Mesothelial cell of epicardium (in vitro differentiated cells): ENCODE measurements at regions not wholly inside any gene's neighbourhood (a gene's known extent, or its start where the extent isn't known, plus 50 kb on each side); places are given as distances from the start of the nearest gene placed in this dataset.

ENCODE experiments used
- DNase-seq, 2 experiments: peaks; one replicate each; pipeline ENCODE4 v3.0.0; 2021; ENCODE audit warnings: low spot score in 2 of 2; ENCODE audit not compliant: unreplicated experiment in 2 of 2
- H3K27ac Mint-ChIP-seq: 2 replicates; pipeline ENCODE4 v1.8.0; 2021; ENCODE audit warnings: mixed read lengths
- H3K27me3 Mint-ChIP-seq: 2 replicates; pipeline ENCODE4 v1.8.0; 2021; ENCODE audit warnings: low read depth, mixed read lengths
- H3K36me3 Mint-ChIP-seq: 2 replicates; pipeline ENCODE4 v1.8.0; 2021; ENCODE audit warnings: mixed read lengths
- H3K4me1 Mint-ChIP-seq: 2 replicates; pipeline ENCODE4 v1.8.0; 2021; ENCODE audit warnings: mixed read lengths
- H3K4me3 Mint-ChIP-seq: 2 replicates; pipeline ENCODE4 v1.8.0; 2021; ENCODE audit warnings: mild to moderate bottlenecking, moderate library complexity, mixed read lengths
- H3K9me3 Mint-ChIP-seq: 2 replicates; pipeline ENCODE4 v1.8.0; 2021; ENCODE audit warnings: mixed read lengths
- TF ChIP-seq, protein P1 (sequence below): fragments of 200-600 bp; sonication (generic); IDR thresholded peaks from one replicate; pipeline ENCODE4 v1.5.0; 2021; ENCODE audit warnings: antibody characterized with exemption; ENCODE audit not compliant: unreplicated experiment

GRCh38 chr9:12961276-12961809, 186.5 kb downstream of the LURAP1L start:
- no peak overlapping the region for H3K4me3 Mint-ChIP-seq
- peaks cover 13% of the 10 kb centered on the region for H3K4me1 Mint-ChIP-seq
- no peak for DNase-seq
- TF ChIP-seq, protein P1, sequence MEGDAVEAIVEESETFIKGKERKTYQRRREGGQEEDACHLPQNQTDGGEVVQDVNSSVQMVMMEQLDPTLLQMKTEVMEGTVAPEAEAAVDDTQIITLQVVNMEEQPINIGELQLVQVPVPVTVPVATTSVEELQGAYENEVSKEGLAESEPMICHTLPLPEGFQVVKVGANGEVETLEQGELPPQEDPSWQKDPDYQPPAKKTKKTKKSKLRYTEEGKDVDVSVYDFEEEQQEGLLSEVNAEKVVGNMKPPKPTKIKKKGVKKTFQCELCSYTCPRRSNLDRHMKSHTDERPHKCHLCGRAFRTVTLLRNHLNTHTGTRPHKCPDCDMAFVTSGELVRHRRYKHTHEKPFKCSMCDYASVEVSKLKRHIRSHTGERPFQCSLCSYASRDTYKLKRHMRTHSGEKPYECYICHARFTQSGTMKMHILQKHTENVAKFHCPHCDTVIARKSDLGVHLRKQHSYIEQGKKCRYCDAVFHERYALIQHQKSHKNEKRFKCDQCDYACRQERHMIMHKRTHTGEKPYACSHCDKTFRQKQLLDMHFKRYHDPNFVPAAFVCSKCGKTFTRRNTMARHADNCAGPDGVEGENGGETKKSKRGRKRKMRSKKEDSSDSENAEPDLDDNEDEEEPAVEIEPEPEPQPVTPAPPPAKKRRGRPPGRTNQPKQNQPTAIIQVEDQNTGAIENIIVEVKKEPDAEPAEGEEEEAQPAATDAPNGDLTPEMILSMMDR, result no peak
- H3K9me3 Mint-ChIP-seq, result peaks cover 21% of the 10 kb centered on the region
- H3K36me3 Mint-ChIP-seq, result peaks cover 19% of the 10 kb centered on the region
- no peak overlapping the region for H3K27ac Mint-ChIP-seq
- no peaks in the 10 kb centered on the region for H3K27me3 Mint-ChIP-seq

DNA sequence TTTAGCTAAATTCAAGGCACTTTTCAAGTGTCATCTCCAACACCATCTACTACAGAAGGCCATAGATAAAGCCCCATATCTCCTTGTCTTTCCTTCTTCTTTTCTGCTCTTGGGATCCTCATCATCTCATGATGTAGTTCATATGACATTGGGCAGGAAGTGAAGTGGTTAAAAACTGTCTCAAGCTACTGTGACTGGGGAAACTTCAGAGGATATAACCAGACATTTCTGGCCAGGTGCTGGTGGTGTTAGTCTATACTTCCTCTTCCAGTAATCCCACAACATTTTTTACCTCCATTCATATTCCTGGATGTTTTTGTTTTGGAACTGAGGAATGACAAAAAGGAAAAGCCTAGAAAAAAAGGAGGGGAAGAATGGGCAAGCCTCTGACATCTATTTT, 188.7 kb downstream of the LURAP1L start:
- peaks cover 10% of the 10 kb centered on the region for H3K4me1 Mint-ChIP-seq
- no peaks in the 10 kb centered on the region for H3K27me3 Mint-ChIP-seq
- TF ChIP-seq, protein P1, result no peak
- no peak overlapping the region for H3K27ac Mint-ChIP-seq
- peaks cover 15% of the 10 kb centered on the region for H3K9me3 Mint-ChIP-seq
- H3K4me3 Mint-ChIP-seq, result no peak overlapping the region
- peaks cover 14% of the 10 kb centered on the region for H3K36me3 Mint-ChIP-seq
- no peak for DNase-seq

- TF ChIP-seq, protein P1, result no peak
- peaks cover 8% of the 10 kb centered on the region for H3K36me3 Mint-ChIP-seq
- H3K27ac Mint-ChIP-seq, result peak overlapping the region; percentile 7
- DNase-seq, result no peak
- H3K27me3 Mint-ChIP-seq, result no peaks in the 10 kb centered on the region
- peaks cover 7% of the 10 kb centered on the region for H3K9me3 Mint-ChIP-seq
- H3K4me1 Mint-ChIP-seq, result peaks cover 10% of the 10 kb centered on the region
- H3K4me3 Mint-ChIP-seq, result no peak overlapping the region
Measured at GRCh38 chr9:12964271-12964670, 189.5 kb downstream of the LURAP1L start.

DNA sequence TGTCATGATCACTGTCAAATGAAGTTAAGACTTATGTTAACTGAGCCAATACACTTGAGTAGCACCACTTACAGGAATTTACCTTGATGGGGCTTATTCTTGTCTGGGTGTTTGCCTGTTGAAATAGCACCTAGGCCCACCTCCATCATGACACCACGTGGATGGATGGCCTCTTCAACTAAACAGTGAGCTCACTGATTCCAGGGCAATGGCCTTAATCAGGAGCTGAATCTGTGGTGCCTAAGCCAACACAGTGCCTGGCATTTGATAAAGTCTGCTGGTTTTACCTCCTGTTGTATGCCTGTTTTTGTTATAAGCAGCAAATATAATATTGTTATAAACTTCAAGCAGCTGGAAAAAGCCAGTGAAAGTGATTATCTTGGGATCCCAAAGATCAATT, 190.5 kb downstream of the LURAP1L start:
- TF ChIP-seq, protein P1, result no peak
- H3K27ac Mint-ChIP-seq, result no peak overlapping the region
- H3K36me3 Mint-ChIP-seq, result peaks cover 5% of the 10 kb centered on the region
- H3K9me3 Mint-ChIP-seq, result peaks cover 7% of the 10 kb centered on the region
- DNase-seq, result no peak
- no peak overlapping the region for H3K4me3 Mint-ChIP-seq
- no peaks in the 10 kb centered on the region for H3K27me3 Mint-ChIP-seq
- H3K4me1 Mint-ChIP-seq, result peaks cover 10% of the 10 kb centered on the region

- TF ChIP-seq, protein P1, result no peak
- Mint-ChIP-seq H3K36me3 (peaks cover 5% of the 10 kb centered on the region), H3K4me3 (no peak overlapping the region), H3K27ac (peak overlapping the region; percentile 21), H3K27me3 (no peaks in the 10 kb centered on the region), H3K4me1 (peaks cover 17% of the 10 kb centered on the region), H3K9me3 (peaks cover 13% of the 10 kb centered on the region)
- no peak for DNase-seq
Measured at GRCh38 chr9:12968093-12968492, 193.3 kb downstream of the LURAP1L start.
